SK-N-SH (cell line): ENCODE measurements at regions not wholly inside any gene's neighbourhood (a gene's known extent, or its start where the extent isn't known, plus 50 kb on each side); places are given as distances from the start of the nearest gene placed in this dataset.

Source experiments
- CHD2 ChIP-seq: fragments of 150-350 bp; IDR thresholded peaks from 2 replicates; pipeline ENCODE4 v1.6.1; 2018; ENCODE audit warnings: low read length; ENCODE audit not compliant: partially characterized antibody
- EZH2phosphoT487 ChIP-seq: fragments of 200-600 bp; sonication (generic); IDR thresholded peaks from 2 replicates; pipeline ENCODE4 v1.6.1; 2017; ENCODE audit warnings: low read depth, mixed run types, mild to moderate bottlenecking, antibody characterized with exemption, moderate library complexity, borderline replicate concordance
- FOXJ3 ChIP-seq: sonication (generic); formaldehyde crosslinking; IDR thresholded peaks from 2 replicates; pipeline ENCODE4 v1.5.1; 2020; ENCODE audit warnings: mild to moderate bottlenecking, missing genetic modification reagents
- JUND ChIP-seq: IDR thresholded peaks from 2 replicates; pipeline ENCODE4 v1.4.0; 2012
- POLR2AphosphoS5 ChIP-seq: IDR thresholded peaks from 2 replicates; pipeline ENCODE4 v1.6.1; 2012; ENCODE audit warnings: low read depth, low read length
- RFX5 ChIP-seq: IDR thresholded peaks from 2 replicates; pipeline ENCODE4 v1.6.1; 2012; ENCODE audit warnings: mild to moderate bottlenecking, improper control_type of control experiment, low read length
- TAF1 ChIP-seq: IDR thresholded peaks from 2 replicates; pipeline ENCODE4 v1.6.1; 2012; ENCODE audit warnings: low read depth, mild to moderate bottlenecking, low read length, moderate library complexity, borderline replicate concordance
- TF ChIP-seq, protein P1 (sequence below): fragments of 200-600 bp; sonication (generic); IDR thresholded peaks from 2 replicates; pipeline ENCODE4 v1.6.1; 2017; ENCODE audit warnings: antibody characterized with exemption, mild to moderate bottlenecking, moderate library complexity
- TF ChIP-seq, protein P2 (sequence below): IDR thresholded peaks from 2 replicates; pipeline ENCODE4 v1.4.0; 2012; ENCODE audit warnings: low read depth, borderline replicate concordance
- TF ChIP-seq, protein P3 (sequence below): IDR thresholded peaks from 2 replicates; pipeline ENCODE4 v1.4.0; 2012; ENCODE audit warnings: low read depth

DNA sequence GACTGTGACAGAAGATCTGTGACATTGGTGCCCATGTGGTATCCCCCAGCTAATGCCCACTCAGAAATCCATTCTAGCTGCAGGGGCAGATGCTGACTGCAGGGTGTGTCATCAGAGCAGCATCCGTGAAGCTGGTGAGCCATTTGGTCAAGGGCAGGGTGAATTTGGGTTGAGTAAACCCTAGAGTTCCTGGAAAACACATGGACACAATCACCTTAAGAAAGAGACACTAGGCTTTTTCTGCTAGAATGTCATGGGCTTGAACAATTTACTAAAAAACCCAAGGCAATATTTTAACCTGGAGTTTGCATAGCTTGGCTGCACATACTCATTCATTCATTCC lies 100.0 kb downstream of the ADAMTS15 start:
- TF ChIP-seq TAF1 (no peak), EZH2phosphoT487 (no peak), CHD2 (no peak), FOXJ3 (CRISPR knock-in tag) (no peak), RFX5 (no peak), JUND (no peak), POLR2AphosphoS5 (no peak)
- TF ChIP-seq, protein P1, sequence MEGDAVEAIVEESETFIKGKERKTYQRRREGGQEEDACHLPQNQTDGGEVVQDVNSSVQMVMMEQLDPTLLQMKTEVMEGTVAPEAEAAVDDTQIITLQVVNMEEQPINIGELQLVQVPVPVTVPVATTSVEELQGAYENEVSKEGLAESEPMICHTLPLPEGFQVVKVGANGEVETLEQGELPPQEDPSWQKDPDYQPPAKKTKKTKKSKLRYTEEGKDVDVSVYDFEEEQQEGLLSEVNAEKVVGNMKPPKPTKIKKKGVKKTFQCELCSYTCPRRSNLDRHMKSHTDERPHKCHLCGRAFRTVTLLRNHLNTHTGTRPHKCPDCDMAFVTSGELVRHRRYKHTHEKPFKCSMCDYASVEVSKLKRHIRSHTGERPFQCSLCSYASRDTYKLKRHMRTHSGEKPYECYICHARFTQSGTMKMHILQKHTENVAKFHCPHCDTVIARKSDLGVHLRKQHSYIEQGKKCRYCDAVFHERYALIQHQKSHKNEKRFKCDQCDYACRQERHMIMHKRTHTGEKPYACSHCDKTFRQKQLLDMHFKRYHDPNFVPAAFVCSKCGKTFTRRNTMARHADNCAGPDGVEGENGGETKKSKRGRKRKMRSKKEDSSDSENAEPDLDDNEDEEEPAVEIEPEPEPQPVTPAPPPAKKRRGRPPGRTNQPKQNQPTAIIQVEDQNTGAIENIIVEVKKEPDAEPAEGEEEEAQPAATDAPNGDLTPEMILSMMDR = no peak
- TF ChIP-seq, protein P2, sequence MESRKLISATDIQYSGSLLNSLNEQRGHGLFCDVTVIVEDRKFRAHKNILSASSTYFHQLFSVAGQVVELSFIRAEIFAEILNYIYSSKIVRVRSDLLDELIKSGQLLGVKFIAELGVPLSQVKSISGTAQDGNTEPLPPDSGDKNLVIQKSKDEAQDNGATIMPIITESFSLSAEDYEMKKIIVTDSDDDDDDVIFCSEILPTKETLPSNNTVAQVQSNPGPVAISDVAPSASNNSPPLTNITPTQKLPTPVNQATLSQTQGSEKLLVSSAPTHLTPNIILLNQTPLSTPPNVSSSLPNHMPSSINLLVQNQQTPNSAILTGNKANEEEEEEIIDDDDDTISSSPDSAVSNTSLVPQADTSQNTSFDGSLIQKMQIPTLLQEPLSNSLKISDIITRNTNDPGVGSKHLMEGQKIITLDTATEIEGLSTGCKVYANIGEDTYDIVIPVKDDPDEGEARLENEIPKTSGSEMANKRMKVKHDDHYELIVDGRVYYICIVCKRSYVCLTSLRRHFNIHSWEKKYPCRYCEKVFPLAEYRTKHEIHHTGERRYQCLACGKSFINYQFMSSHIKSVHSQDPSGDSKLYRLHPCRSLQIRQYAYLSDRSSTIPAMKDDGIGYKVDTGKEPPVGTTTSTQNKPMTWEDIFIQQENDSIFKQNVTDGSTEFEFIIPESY = no peak
- TF ChIP-seq, protein P3, sequence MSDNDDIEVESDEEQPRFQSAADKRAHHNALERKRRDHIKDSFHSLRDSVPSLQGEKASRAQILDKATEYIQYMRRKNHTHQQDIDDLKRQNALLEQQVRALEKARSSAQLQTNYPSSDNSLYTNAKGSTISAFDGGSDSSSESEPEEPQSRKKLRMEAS = no peak
